ENCODE measurements at regions not wholly inside any gene's neighbourhood (a gene's known extent, or its start where the extent isn't known, plus 50 kb on each side); places are given as distances from the start of the nearest gene placed in this dataset.

DNA sequence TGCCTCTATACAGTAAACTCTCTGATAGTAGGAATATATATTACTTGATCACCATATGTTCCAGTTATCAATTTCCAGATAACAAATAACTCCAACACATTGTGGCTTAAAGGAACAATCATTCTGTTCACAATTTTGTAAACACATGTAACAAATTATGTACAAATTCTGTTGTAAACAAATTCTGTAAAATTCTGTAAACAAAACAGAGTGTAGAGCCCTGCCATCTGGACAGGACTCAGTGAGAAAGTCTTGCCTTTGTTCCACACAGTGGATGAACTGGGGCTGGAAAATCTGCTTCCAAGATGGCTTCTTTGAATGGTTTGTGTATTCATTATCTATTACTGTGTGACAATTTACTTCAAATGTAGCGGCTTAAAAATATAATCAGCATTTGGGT lies 69.0 kb upstream of the LRRC7 start:
- no peaks in the 10 kb centered on the region for H3K36me3 ChIP-seq
- TF ChIP-seq POLR2AphosphoS5 (IDR thresholded peaks at IDR 0.05) (no peak), CTCF (IDR thresholded peaks at IDR 0.05) (no peak), EP300 (IDR thresholded peaks at IDR 0.05) (no peak), POLR2A (IDR thresholded peaks at IDR 0.05) (no peak)
- no peak overlapping the region for H3K4me3 ChIP-seq
- no peaks in the 10 kb centered on the region for H3K4me1 ChIP-seq
- ATAC-seq (ENCODE audit: low FRiP score in 2 of 2): no peak
- no peaks in the 10 kb centered on the region for H3K27me3 ChIP-seq
- DNase-seq: no peak
- 67 to 91% methylated on average over 1 of the region's 1 CpG for WGBS, 2 donors
- peaks cover 0 to 3% (median 0%) of the 10 kb centered on the region in 4 donors for H3K9me3 ChIP-seq
- H3K27ac ChIP-seq: no peak overlapping the region

DNA sequence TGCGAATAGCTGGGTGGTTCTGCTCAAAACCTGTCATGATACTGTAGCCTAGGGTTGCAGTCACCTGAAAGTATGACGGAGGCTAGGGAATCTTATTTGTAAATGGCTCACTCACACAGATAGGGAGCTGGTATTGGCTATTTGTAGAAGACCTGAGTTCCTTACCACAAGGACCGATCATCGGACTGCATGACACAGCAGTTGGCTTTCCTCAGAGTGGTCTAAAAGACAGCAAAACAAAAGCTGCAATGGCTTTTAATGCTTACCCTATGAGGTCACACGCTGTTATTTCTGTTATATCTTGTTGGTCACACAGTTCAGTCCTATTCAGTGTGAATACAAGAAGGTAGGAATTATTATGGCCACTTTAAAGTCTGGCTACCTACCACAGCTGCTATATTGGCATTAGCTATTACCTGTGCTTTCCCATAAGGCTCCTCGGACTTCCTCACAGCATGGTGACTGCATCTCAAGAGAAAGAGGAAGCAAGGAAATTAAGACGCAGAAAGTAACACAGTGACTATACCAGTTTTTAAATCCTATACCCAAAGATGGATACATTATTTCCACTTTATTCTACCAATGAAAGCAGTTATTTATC lies 68.4 kb upstream of the LRRC7 start:
- H3K9me3 ChIP-seq: peaks cover 0 to 3% (median 0%) of the 10 kb centered on the region in 4 donors
- H3K27me3 ChIP-seq: no peaks in the 10 kb centered on the region
- H3K4me3 ChIP-seq: no peak overlapping the region
- DNase-seq (no peak), ATAC-seq (ENCODE audit: low FRiP score in 2 of 2) (no peak)
- TF ChIP-seq POLR2AphosphoS5 (IDR thresholded peaks at IDR 0.05) (no peak), POLR2A (IDR thresholded peaks at IDR 0.05) (no peak), CTCF (IDR thresholded peaks at IDR 0.05) (no peak), EP300 (IDR thresholded peaks at IDR 0.05) (no peak)
- no peaks in the 10 kb centered on the region for H3K36me3 ChIP-seq
- 84 to 94% methylated on average over 7 of the region's 7 CpGs for WGBS, 2 donors
- H3K27ac ChIP-seq: no peak overlapping the region
- H3K4me1 ChIP-seq: no peaks in the 10 kb centered on the region

- Histone ChIP-seq H3K4me1 (no peaks in the 10 kb centered on the region), H3K9me3 (peaks cover 0 to 3% (median 0%) of the 10 kb centered on the region in 4 donors), H3K36me3 (no peaks in the 10 kb centered on the region), H3K27ac (no peak overlapping the region), H3K4me3 (no peak overlapping the region), H3K27me3 (no peaks in the 10 kb centered on the region)
- DNase-seq: no peak
- 57 to 61% methylated on average over 4 of the region's 4 CpGs for WGBS, 2 donors
- no peak for ATAC-seq (ENCODE audit: low FRiP score in 2 of 2)
- TF ChIP-seq POLR2A (IDR thresholded peaks at IDR 0.05) (no peak), EP300 (IDR thresholded peaks at IDR 0.05) (no peak), CTCF (IDR thresholded peaks at IDR 0.05) (no peak), POLR2AphosphoS5 (IDR thresholded peaks at IDR 0.05) (no peak)
These were observed 64.7 kb upstream of the LRRC7 start for GRCh38 chr1:69502991-69503390.

DNA sequence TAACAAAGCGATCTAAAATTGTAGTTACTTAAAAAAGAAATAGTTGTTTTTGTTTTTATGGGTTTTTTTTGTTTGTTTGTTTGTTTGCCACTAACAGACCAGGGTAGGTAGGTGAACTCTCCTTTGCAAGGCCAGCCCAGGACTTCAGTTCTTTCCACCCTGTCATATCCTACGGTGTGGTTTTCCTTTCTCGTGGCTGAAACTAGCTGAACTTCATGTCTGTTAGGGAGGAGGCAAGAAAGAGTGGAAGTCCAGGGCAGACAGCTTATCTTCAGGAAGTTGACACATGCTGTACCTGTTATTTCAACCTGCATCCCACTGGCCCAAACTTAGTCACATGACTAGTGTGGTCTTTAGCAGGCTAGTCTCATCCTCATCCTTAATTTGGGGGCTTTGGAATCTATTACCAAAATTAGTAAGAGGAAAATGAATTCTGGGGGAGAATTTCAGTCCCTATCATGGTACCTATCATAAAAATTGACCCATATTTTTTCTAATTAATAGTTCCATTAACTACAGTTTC lies 62.9 kb upstream of the LRRC7 start:
- TF ChIP-seq POLR2AphosphoS5 (IDR thresholded peaks at IDR 0.05) (no peak), EP300 (IDR thresholded peaks at IDR 0.05) (no peak), CTCF (IDR thresholded peaks at IDR 0.05) (no peak)
- no peak for DNase-seq
- Histone ChIP-seq H3K27ac (no peak overlapping the region), H3K4me3 (no peak overlapping the region), H3K9me3 (no peaks in the 10 kb centered on the region), H3K36me3 (no peaks in the 10 kb centered on the region), H3K27me3 (no peaks in the 10 kb centered on the region), H3K4me1 (no peaks in the 10 kb centered on the region)
- 35 to 36% methylated on average over 3 of the region's 3 CpGs for WGBS, 2 donors
- ATAC-seq (ENCODE audit: low FRiP score in 2 of 2): no peak

GRCh38 chr1:69506311-69506710 lies 61.4 kb upstream of the LRRC7 start:
- no peak for ATAC-seq (ENCODE audit: low FRiP score in 2 of 2)
- no peaks in the 10 kb centered on the region for H3K9me3 ChIP-seq
- H3K27me3 ChIP-seq: no peaks in the 10 kb centered on the region
- H3K4me1 ChIP-seq: no peaks in the 10 kb centered on the region
- TF ChIP-seq EP300 (IDR thresholded peaks at IDR 0.05): no peak
- no peak for TF ChIP-seq POLR2AphosphoS5 (IDR thresholded peaks at IDR 0.05)
- TF ChIP-seq POLR2A (IDR thresholded peaks at IDR 0.05): no peak
- TF ChIP-seq CTCF (IDR thresholded peaks at IDR 0.05): no peak
- no peak overlapping the region for H3K27ac ChIP-seq
- no peak for DNase-seq
- H3K36me3 ChIP-seq: no peaks in the 10 kb centered on the region
- no peak overlapping the region for H3K4me3 ChIP-seq
- 87 to 91% methylated on average over 2 of the region's 2 CpGs for WGBS, 2 donors
